ENCODE measurements at regions not wholly inside any gene's neighbourhood (a gene's known extent, or its start where the extent isn't known, plus 50 kb on each side); places are given as distances from the start of the nearest gene placed in this dataset.
"Not testable (repeated sequence)": the region's sequence is repeated elsewhere in the genome, so short reads cannot be mapped to it uniquely, and the experiment has no call there.

DNA sequence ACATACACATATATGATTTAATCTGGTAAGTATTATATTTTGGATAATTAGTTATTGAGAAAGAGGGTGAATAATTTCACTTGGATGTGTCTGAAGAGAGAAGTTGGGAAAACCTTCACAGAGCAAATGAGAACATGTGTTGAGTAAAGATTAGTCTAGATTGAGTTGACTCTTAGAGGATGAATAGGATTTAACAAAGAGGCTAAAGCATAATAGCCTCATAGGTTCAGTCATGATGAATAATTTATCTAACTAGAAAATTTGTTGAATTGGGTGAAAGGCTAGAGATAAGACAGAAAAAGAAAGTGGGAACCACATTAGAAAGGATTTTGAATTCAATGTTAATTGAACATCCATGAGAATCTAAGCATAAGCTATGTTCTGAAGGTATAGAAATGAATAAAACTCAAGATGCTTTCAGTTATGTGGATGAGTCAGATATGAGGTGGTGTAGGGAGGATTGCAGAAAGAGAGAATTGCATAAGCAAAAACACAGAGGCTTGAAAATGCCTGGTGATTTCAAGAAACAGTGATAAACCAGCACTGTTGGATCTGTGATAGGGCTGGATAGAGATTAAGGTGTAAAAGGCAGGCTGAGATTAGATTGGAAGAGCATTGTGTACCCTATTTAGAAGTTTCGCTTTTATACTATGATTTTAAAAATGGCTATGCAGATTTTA, 207.6 kb upstream of the NR3C2 start:
- intact Hi-C loops (cut with DNase I), result no loop called here
- Histone ChIP-seq H3K9ac (ENCODE audit: low read length in 3 of 3) (no peak overlapping the region), H3K4me1 (ENCODE audit: control insufficient read depth in 2 of 3, insufficient read depth in 2 of 3, low read depth in 1 of 3, low read length in 3 of 3) (no peaks in the 10 kb centered on the region), H3K9me3 (ENCODE audit: control insufficient read depth in 2 of 3, insufficient read depth in 1 of 3, low read length in 3 of 3) (no peaks in the 10 kb centered on the region), H3K4me3 (ENCODE audit: low read length in 3 of 3) (no peak overlapping the region), H3K36me3 (ENCODE audit: control insufficient read depth in 2 of 3, insufficient read depth in 3 of 3, low read length in 3 of 3) (no peaks in the 10 kb centered on the region), H3K27me3 (ENCODE audit: control insufficient read depth, insufficient read depth, low read length) (no peaks in the 10 kb centered on the region), H3K27ac (ENCODE audit: low read depth in 2 of 2, low read length in 2 of 2) (no peak overlapping the region)
- DNase-seq, result no peak
- no peak for TF ChIP-seq CTCF (IDR thresholded peaks at IDR 0.05; ENCODE audit: borderline replicate concordance, extremely low read depth, insufficient read depth)
- FAIRE-seq, result no peak

GRCh38 chr4:148643851-148644250, 201.6 kb upstream of the NR3C2 start:
- Histone ChIP-seq H3K27ac (ENCODE audit: low read depth in 2 of 2, low read length in 2 of 2) (no peak overlapping the region), H3K4me3 (ENCODE audit: low read length in 3 of 3) (no peak overlapping the region), H3K9ac (ENCODE audit: low read length in 3 of 3) (no peak overlapping the region), H3K27me3 (ENCODE audit: control insufficient read depth, insufficient read depth, low read length) (no peaks in the 10 kb centered on the region), H3K36me3 (ENCODE audit: control insufficient read depth in 2 of 3, insufficient read depth in 3 of 3, low read length in 3 of 3) (no peaks in the 10 kb centered on the region), H3K9me3 (ENCODE audit: control insufficient read depth in 2 of 3, insufficient read depth in 1 of 3, low read length in 3 of 3) (no peaks in the 10 kb centered on the region), H3K4me1 (ENCODE audit: control insufficient read depth in 2 of 3, insufficient read depth in 2 of 3, low read depth in 1 of 3, low read length in 3 of 3) (no peaks in the 10 kb centered on the region)
- DNase-seq, result no peak
- intact Hi-C loops (cut with DNase I), result no loop called here
- TF ChIP-seq CTCF (IDR thresholded peaks at IDR 0.05; ENCODE audit: borderline replicate concordance, extremely low read depth, insufficient read depth), result no peak
- FAIRE-seq, result no peak

GRCh38 chr4:148642907-148643306, 200.7 kb upstream of the NR3C2 start:
- H3K27ac ChIP-seq (ENCODE audit: low read depth in 2 of 2, low read length in 2 of 2), result no peak overlapping the region
- peaks cover 0 to 9% (median 0%) of the 10 kb centered on the region in 3 donors for H3K9me3 ChIP-seq (ENCODE audit: control insufficient read depth in 2 of 3, insufficient read depth in 1 of 3, low read length in 3 of 3)
- H3K27me3 ChIP-seq (ENCODE audit: control insufficient read depth, insufficient read depth, low read length), result no peaks in the 10 kb centered on the region
- TF ChIP-seq CTCF (IDR thresholded peaks at IDR 0.05; ENCODE audit: borderline replicate concordance, extremely low read depth, insufficient read depth), result no peak
- H3K4me3 ChIP-seq (ENCODE audit: low read length in 3 of 3), result no peak overlapping the region
- DNase-seq, result no peak
- no peaks in the 10 kb centered on the region for H3K36me3 ChIP-seq (ENCODE audit: control insufficient read depth in 2 of 3, insufficient read depth in 3 of 3, low read length in 3 of 3)
- H3K9ac ChIP-seq (ENCODE audit: low read length in 3 of 3), result no peak overlapping the region
- H3K4me1 ChIP-seq (ENCODE audit: control insufficient read depth in 2 of 3, insufficient read depth in 2 of 3, low read depth in 1 of 3, low read length in 3 of 3), result no peaks in the 10 kb centered on the region
- intact Hi-C loops (cut with DNase I), result no loop called here
- no peak for FAIRE-seq

DNA sequence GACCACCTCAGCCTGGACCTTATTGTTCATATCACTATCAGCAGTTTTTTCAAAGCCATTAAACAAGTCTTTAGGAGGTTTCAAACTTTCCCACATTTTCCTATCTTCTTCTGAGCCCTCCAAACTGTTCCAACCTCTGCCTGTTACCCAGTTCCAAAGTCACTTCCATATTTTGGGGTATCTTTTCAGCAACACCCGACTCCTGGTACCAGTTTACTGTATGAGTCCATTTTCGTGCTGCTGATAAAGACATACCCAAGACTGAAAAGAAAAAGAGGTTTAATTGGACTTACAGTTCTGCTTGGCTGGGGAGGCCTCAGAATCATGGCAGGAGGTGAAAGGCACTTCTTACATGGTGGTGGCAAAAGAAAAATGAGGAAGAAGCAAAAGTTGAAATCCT, 195.9 kb upstream of the NR3C2 start:
- H3K9me3 ChIP-seq (ENCODE audit: control insufficient read depth in 2 of 3, insufficient read depth in 1 of 3, low read length in 3 of 3), result peaks cover 0 to 13% (median 0%) of the 10 kb centered on the region in 3 donors
- H3K27ac ChIP-seq (ENCODE audit: low read depth in 2 of 2, low read length in 2 of 2); DNase-seq; H3K36me3 ChIP-seq (ENCODE audit: control insufficient read depth in 2 of 3, insufficient read depth in 3 of 3, low read length in 3 of 3); H3K9ac ChIP-seq (ENCODE audit: low read length in 3 of 3); intact Hi-C loops (cut with DNase I); H3K27me3 ChIP-seq (ENCODE audit: control insufficient read depth, insufficient read depth, low read length); H3K4me3 ChIP-seq (ENCODE audit: low read length in 3 of 3); FAIRE-seq; H3K4me1 ChIP-seq (ENCODE audit: control insufficient read depth in 2 of 3, insufficient read depth in 2 of 3, low read depth in 1 of 3, low read length in 3 of 3): not testable (repeated sequence)

GRCh38 chr4:148637453-148637852, 195.2 kb upstream of the NR3C2 start:
- H3K9ac ChIP-seq (ENCODE audit: low read length in 3 of 3); H3K4me3 ChIP-seq (ENCODE audit: low read length in 3 of 3); DNase-seq; H3K4me1 ChIP-seq (ENCODE audit: control insufficient read depth in 2 of 3, insufficient read depth in 2 of 3, low read depth in 1 of 3, low read length in 3 of 3); H3K27me3 ChIP-seq (ENCODE audit: control insufficient read depth, insufficient read depth, low read length); H3K27ac ChIP-seq (ENCODE audit: low read depth in 2 of 2, low read length in 2 of 2); FAIRE-seq; intact Hi-C loops (cut with DNase I); H3K36me3 ChIP-seq (ENCODE audit: control insufficient read depth in 2 of 3, insufficient read depth in 3 of 3, low read length in 3 of 3): not testable (repeated sequence)
- H3K9me3 ChIP-seq (ENCODE audit: control insufficient read depth in 2 of 3, insufficient read depth in 1 of 3, low read length in 3 of 3), result peaks cover 0 to 13% (median 0%) of the 10 kb centered on the region in 3 donors
